IMR-90 (cell line): ENCODE measurements at regions not wholly inside any gene's neighbourhood (a gene's known extent, or its start where the extent isn't known, plus 50 kb on each side); places are given as distances from the start of the nearest gene placed in this dataset.

Experiments
- ATAC-seq: fragments of 200-7000 bp; cut with Tn5 transposase; 2 replicates; pipeline ENCODE4 v1.9.1; 2020; ENCODE audit warnings: low read depth, mild to moderate bottlenecking, moderate library complexity
- BruUV-seq: library from RNA; stranded (reverse); fragments of 400-500 nt; replicated peaks from 2 replicates; lab custom pipeline; 2021; lab: Mats Ljungman, UMichigan
- CTCF ChIA-PET: fragments of 300-600 bp; formaldehyde crosslinking; extraction: SDS; loops from one replicate; lab custom pipeline; 2021; ENCODE audit warnings: antibody characterized with exemption; lab: Yijun Ruan, JAX
- POLR2A ChIA-PET: fragments of 300-600 bp; sonication (Branson Sonifier 250); formaldehyde crosslinking; loops from one replicate; lab custom pipeline; 2022; ENCODE audit warnings: antibody characterized with exemption; ENCODE audit not compliant: unreplicated experiment; lab: Charles Lee
- DNase-seq: peaks from one replicate; pipeline ENCODE4 v3.0.0; 2013
- H2AFZ ChIP-seq: replicated peaks from 2 replicates; pipeline ENCODE3; 2013; ENCODE audit warnings: low read length, mild to moderate bottlenecking; ENCODE audit not compliant: poor library complexity
- H2AK5ac ChIP-seq: 2 replicates; pipeline ENCODE4 v1.6.1; 2013; ENCODE audit warnings: low read depth, low read length, inconsistent platforms
- H2AK9ac ChIP-seq: replicated peaks from 2 replicates; pipeline ENCODE3; 2013; ENCODE audit warnings: mild to moderate bottlenecking, low read depth, low read length, moderate library complexity; ENCODE audit not compliant: poor library complexity
- H2BK120ac ChIP-seq: 2 replicates; pipeline ENCODE4 v1.6.1; 2013; ENCODE audit warnings: low read depth, low read length, inconsistent platforms
- H2BK15ac ChIP-seq: 3 replicates; pipeline ENCODE4 v1.6.1; 2013; ENCODE audit warnings: low read depth, low read length, inconsistent platforms
- H2BK20ac ChIP-seq: 2 replicates; pipeline ENCODE4 v1.6.1; 2013; ENCODE audit warnings: low read depth, mild to moderate bottlenecking, inconsistent platforms, low read length, moderate library complexity
- H2BK5ac ChIP-seq: 2 replicates; pipeline ENCODE4 v1.6.1; 2013; ENCODE audit warnings: mild to moderate bottlenecking, low read depth, low read length, inconsistent platforms; ENCODE audit not compliant: poor library complexity, severe bottlenecking
- H3K14ac ChIP-seq: replicated peaks from 2 replicates; pipeline ENCODE4 v1.6.1; 2013; ENCODE audit warnings: low read depth, low read length, inconsistent platforms
- H3K18ac ChIP-seq: 2 replicates; pipeline ENCODE4 v1.6.1; 2013; ENCODE audit warnings: low read depth, low read length, control low read depth
- H3K23ac ChIP-seq: 2 replicates; pipeline ENCODE4 v1.6.1; 2013; ENCODE audit warnings: low read depth, low read length, inconsistent platforms
- H3K27ac ChIP-seq: 2 replicates; pipeline ENCODE4 v1.5.1; 2013; ENCODE audit warnings: mild to moderate bottlenecking, control low read depth, low read length; ENCODE audit not compliant: insufficient read depth
- H3K27me3 ChIP-seq: 2 replicates; pipeline ENCODE4 v1.6.1; 2013; ENCODE audit warnings: low read length; ENCODE audit not compliant: control insufficient read depth, insufficient read depth
- H3K36me3 ChIP-seq: 2 replicates; pipeline ENCODE4 v1.6.1; 2013; ENCODE audit warnings: low read length, mixed read lengths; ENCODE audit not compliant: control insufficient read depth, insufficient read depth
- H3K4ac ChIP-seq: 2 replicates; pipeline ENCODE4 v1.6.1; 2013; ENCODE audit warnings: low read depth, low read length, inconsistent platforms
- H3K4me1 ChIP-seq: 2 replicates; pipeline ENCODE4 v1.6.1; 2013; ENCODE audit warnings: low read length, mixed read lengths; ENCODE audit not compliant: control insufficient read depth, insufficient read depth
- H3K4me2 ChIP-seq: 2 replicates; pipeline ENCODE4 v1.6.1; 2013; ENCODE audit warnings: low read depth, mild to moderate bottlenecking, control low read depth, low read length, moderate library complexity
- H3K4me3 ChIP-seq: 2 replicates; pipeline ENCODE4 v1.5.1; 2013; ENCODE audit warnings: low read depth, mild to moderate bottlenecking, control low read depth, low read length, moderate library complexity; ENCODE audit not compliant: insufficient read depth
- H3K56ac ChIP-seq: 2 replicates; pipeline ENCODE4 v1.6.1; 2013; ENCODE audit warnings: low read length, inconsistent platforms; ENCODE audit not compliant: insufficient read depth; ENCODE audit errors: extremely low read depth
- H3K79me1 ChIP-seq, 2 experiments: 2 replicates each; pipeline ENCODE4 v1.6.1; 2013; ENCODE audit warnings: low read length in 2 of 2, inconsistent platforms in 1 of 2, low read depth in 1 of 2
- H3K9ac ChIP-seq: 2 replicates; pipeline ENCODE4 v1.6.1; 2013; ENCODE audit warnings: low read depth, low read length, control low read depth
- H3K9me1 ChIP-seq: 2 replicates; pipeline ENCODE4 v1.6.1; 2013; ENCODE audit warnings: low read length, inconsistent platforms; ENCODE audit not compliant: insufficient read depth
- H3K9me3 ChIP-seq: 2 replicates; pipeline ENCODE4 v1.6.1; 2013; ENCODE audit warnings: low read length; ENCODE audit not compliant: control insufficient read depth, insufficient read depth
- H4K20me1 ChIP-seq: 2 replicates; pipeline ENCODE4 v1.6.1; 2013; ENCODE audit warnings: low read length, inconsistent platforms; ENCODE audit not compliant: insufficient read depth
- H4K5ac ChIP-seq: 2 replicates; pipeline ENCODE4 v1.6.1; 2013; ENCODE audit warnings: mild to moderate bottlenecking, low read depth, low read length, control low read depth
- H4K8ac ChIP-seq, 2 experiments: 2 replicates each; pipeline ENCODE4 v1.6.1; 2013; ENCODE audit warnings: low read depth in 2 of 2, low read length in 2 of 2, control low read depth in 1 of 2, inconsistent platforms in 1 of 2
- H4K91ac ChIP-seq: 2 replicates; pipeline ENCODE4 v1.6.1; 2013; ENCODE audit warnings: low read depth, low read length, inconsistent platforms; ENCODE audit not compliant: insufficient read depth
- CTCF ChIP-seq: conservative IDR thresholded peaks from 2 replicates; pipeline ENCODE4 v1.5.1; 2012; ENCODE audit warnings: mild to moderate bottlenecking, low read depth, low read length, improper control_type of control experiment
- POLR2A ChIP-seq: IDR thresholded peaks from 2 replicates; pipeline ENCODE4 v1.6.1; 2012; ENCODE audit warnings: mild to moderate bottlenecking, low read depth, low read length
- RAD21 ChIP-seq: IDR thresholded peaks from 2 replicates; pipeline ENCODE4 v1.6.1; 2012; ENCODE audit warnings: low read length, improper control_type of control experiment
- SMC3 ChIP-seq: fragments of 150-350 bp; IDR thresholded peaks from 2 replicates; pipeline ENCODE4 v1.6.1; 2016; ENCODE audit warnings: low read depth, mild to moderate bottlenecking, antibody characterized with exemption, low read length, moderate library complexity
- WGBS, 2 experiments: methylation state at CpG; one replicate each; pipeline versions ENCODE4 v1.1.5 to v1.1.7; 2013; ENCODE audit warnings: missing lambda C conversion rate in 2 of 2; ENCODE audit not compliant: insufficient read length in 1 of 2; ENCODE audit errors: extremely low coverage in 2 of 2; 5-methylcytosine and 5-hydroxymethylcytosine counted together
- dilution Hi-C: fragments of 300-500 bp; cut with HindIII; formaldehyde crosslinking; loops from one replicate; pipeline ENCODE4 v1.14.3; 2018; ENCODE audit warnings: low sequenced_read_pairs; ENCODE audit not compliant: unreplicated experiment
- in situ Hi-C: fragments of 300-500 bp; cut with MboI; formaldehyde crosslinking; loops from 3 replicates; pipeline ENCODE4 v1.14.3; 2019; ENCODE audit warnings: low sequenced_read_pairs, inconsistent platforms, mixed read lengths
- intact Hi-C: fragments of 100-400 bp; cut with micrococcal nuclease; formaldehyde crosslinking; loops from 2 replicates; pipeline ENCODE4 v1.10.0; 2022

GRCh38 chr10:78424723-78425122 lies 391.1 kb downstream of the RPS24 start:
- Histone ChIP-seq H2BK5ac (no peak overlapping the region), H4K20me1 (no peaks in the 10 kb centered on the region), H2BK20ac (no peak overlapping the region), H4K5ac (no peak overlapping the region), H3K4me1 (no peaks in the 10 kb centered on the region), H3K56ac (no peak overlapping the region), H3K9ac (no peak overlapping the region), H2AFZ (no peak overlapping the region), H3K18ac (no peak overlapping the region), H2AK9ac (no peak overlapping the region), H3K14ac (no peak overlapping the region), H4K91ac (no peak overlapping the region), H3K23ac (no peak overlapping the region), H3K9me3 (peaks cover 8% of the 10 kb centered on the region), H3K27me3 (peaks cover 30% of the 10 kb centered on the region), H4K8ac (no peak overlapping the region), H3K4ac (no peak overlapping the region), H3K79me1 (no peaks in the 10 kb centered on the region), H3K4me3 (no peak overlapping the region), H2AK5ac (no peak overlapping the region), H2BK120ac (no peak overlapping the region), H3K36me3 (no peaks in the 10 kb centered on the region), H3K9me1 (no peaks in the 10 kb centered on the region), H3K27ac (no peak overlapping the region), H3K4me2 (no peak overlapping the region), H2BK15ac (no peak overlapping the region)
- DNase-seq (no peak), ATAC-seq (no peak)
- no CpG with 5 or more reads among the region's 1 CpG for WGBS, 2 experiments
- ChIA-PET CTCF (no interaction called here), POLR2A (no interaction called here)
- in situ Hi-C loops (no loop called here), dilution Hi-C loops (no loop called here), intact Hi-C loops (no loop called here)
- BruUV-seq = no TSS peak
- TF ChIP-seq CTCF = 0 out of 2 replicates have a peak, but pooled peaks have one; percentile 18
- TF ChIP-seq SMC3 = peak; percentile 24; the same call in 1 of the 2 replicates
- no peak for TF ChIP-seq POLR2A
- peak; percentile 33; the same call in 1 of the 2 replicates for TF ChIP-seq RAD21
